Vagina (tissue), 2 donors: ENCODE measurements at regions not wholly inside any gene's neighbourhood (a gene's known extent, or its start where the extent isn't known, plus 50 kb on each side); places are given as distances from the start of the nearest gene placed in this dataset.

Source experiments
- DNase-seq, 2 donors: peaks; one replicate each; pipeline ENCODE4 v3.0.0-alpha.2; 2017; ENCODE audit errors: extremely low spot score in 2 of 2
- H3K27ac ChIP-seq: fragments of 200-600 bp; sonication (generic); one replicate; pipeline ENCODE4 v1.5.1; 2019
- H3K27me3 ChIP-seq: fragments of 200-600 bp; sonication (generic); one replicate; pipeline ENCODE4 v1.5.1; 2019
- H3K36me3 ChIP-seq, 2 donors: fragments of 200-600 bp; sonication (generic); one replicate each; pipeline ENCODE4 v1.5.1; 2017 to 2019
- H3K4me1 ChIP-seq: fragments of 200-600 bp; sonication (generic); one replicate; pipeline ENCODE4 v1.5.1; 2019
- H3K4me3 ChIP-seq, 2 donors: fragments of 200-600 bp; sonication (generic); 1 replicate in 1 of 2; 2 replicates in 1 of 2; pipeline ENCODE4 v1.5.1; 2016 to 2019
- H3K9me3 ChIP-seq: fragments of 200-600 bp; sonication (generic); one replicate; pipeline ENCODE4 v1.5.1; 2019
- POLR2A ChIP-seq, 2 donors: fragments of 450-650 bp; IDR thresholded peaks; one replicate each; pipeline ENCODE4 v1.6.1; 2017; ENCODE audit warnings: antibody characterized with exemption in 2 of 2, mild to moderate bottlenecking in 2 of 2, moderate library complexity in 2 of 2
- POLR2AphosphoS5 ChIP-seq, 2 donors: sonication (generic); formaldehyde crosslinking; IDR thresholded peaks; one replicate each; pipeline ENCODE4 v1.9.0; 2017; ENCODE audit warnings: antibody characterized with exemption in 2 of 2, mild to moderate bottlenecking in 2 of 2, low read depth in 1 of 2; ENCODE audit not compliant: insufficient read depth in 1 of 2
- intact Hi-C: fragments of 100-400 bp; cut with DNase I; formaldehyde crosslinking; loops from one replicate; pipeline ENCODE4 v1.15.1; 2023
- TF ChIP-seq, protein P1 (sequence below), 3 experiments: fragments of 450-650 bp in 2 of 3; fragments of 200-600 bp in 1 of 3; sonication (generic) in 1 of 3; IDR thresholded peaks; one replicate each; pipeline ENCODE4 v1.5.1; 2017 to 2019; ENCODE audit warnings: antibody characterized with exemption in 3 of 3, mild to moderate bottlenecking in 2 of 3, moderate library complexity in 2 of 3

DNA sequence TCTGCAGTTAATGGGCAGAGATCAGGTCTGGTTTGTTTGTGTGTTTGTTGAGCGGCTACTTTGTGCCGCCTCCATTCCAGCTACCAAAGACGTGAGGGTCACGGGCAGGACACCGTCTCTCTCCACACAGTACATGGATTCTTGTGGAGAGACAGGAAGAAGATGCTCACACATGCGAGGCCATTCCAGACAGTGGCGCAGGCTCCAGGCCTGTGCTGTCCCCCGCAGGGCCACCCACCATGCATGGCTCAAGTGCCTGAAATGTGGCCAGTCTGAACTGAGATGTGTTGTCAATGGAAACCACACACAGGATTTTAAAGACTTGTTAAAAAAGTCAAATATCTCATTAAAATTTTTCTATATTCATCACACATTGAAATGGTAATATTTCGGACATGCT is 848.3 kb downstream of the TBC1D22A start:
- Histone ChIP-seq H3K4me3 (no peak overlapping the region), H3K4me1 (no peaks in the 10 kb centered on the region), H3K36me3 (no peaks in the 10 kb centered on the region), H3K27me3 (no peaks in the 10 kb centered on the region), H3K27ac (no peak overlapping the region), H3K9me3 (no peaks in the 10 kb centered on the region)
- no peak for DNase-seq
- intact Hi-C loops: no loop called here
- TF ChIP-seq POLR2A (IDR thresholded peaks at IDR 0.05) (no peak), POLR2AphosphoS5 (IDR thresholded peaks at IDR 0.05; ENCODE audit: insufficient read depth in 1 of 2, low read depth in 1 of 2) (no peak)
- TF ChIP-seq, protein P1, sequence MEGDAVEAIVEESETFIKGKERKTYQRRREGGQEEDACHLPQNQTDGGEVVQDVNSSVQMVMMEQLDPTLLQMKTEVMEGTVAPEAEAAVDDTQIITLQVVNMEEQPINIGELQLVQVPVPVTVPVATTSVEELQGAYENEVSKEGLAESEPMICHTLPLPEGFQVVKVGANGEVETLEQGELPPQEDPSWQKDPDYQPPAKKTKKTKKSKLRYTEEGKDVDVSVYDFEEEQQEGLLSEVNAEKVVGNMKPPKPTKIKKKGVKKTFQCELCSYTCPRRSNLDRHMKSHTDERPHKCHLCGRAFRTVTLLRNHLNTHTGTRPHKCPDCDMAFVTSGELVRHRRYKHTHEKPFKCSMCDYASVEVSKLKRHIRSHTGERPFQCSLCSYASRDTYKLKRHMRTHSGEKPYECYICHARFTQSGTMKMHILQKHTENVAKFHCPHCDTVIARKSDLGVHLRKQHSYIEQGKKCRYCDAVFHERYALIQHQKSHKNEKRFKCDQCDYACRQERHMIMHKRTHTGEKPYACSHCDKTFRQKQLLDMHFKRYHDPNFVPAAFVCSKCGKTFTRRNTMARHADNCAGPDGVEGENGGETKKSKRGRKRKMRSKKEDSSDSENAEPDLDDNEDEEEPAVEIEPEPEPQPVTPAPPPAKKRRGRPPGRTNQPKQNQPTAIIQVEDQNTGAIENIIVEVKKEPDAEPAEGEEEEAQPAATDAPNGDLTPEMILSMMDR (IDR thresholded peaks at IDR 0.05): no peak

DNA sequence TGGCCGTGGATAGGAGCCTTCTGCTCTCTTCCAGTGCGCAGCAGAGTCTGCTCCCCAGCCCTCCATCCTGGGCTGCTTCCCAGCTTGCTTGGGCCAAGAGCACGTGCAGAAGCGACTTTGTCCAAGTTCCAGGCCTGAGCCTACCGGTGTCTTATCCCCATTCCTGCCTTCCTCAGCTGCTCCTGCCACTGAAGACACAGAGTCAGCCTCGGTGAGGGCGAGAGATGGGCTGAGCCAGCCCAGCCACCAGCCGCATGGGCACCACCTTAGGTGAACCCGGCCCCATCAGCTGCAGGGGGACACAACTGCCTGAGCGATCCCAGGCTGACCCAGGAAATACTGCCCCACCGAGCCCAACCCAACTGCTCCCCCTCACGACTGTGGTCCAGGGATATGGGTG is 847.8 kb downstream of the TBC1D22A start:
- Histone ChIP-seq H3K36me3 (no peaks in the 10 kb centered on the region), H3K27ac (no peak overlapping the region), H3K4me1 (no peaks in the 10 kb centered on the region), H3K4me3 (no peak overlapping the region), H3K27me3 (no peaks in the 10 kb centered on the region), H3K9me3 (no peaks in the 10 kb centered on the region)
- no peak for DNase-seq
- intact Hi-C loops: no loop called here
- TF ChIP-seq POLR2AphosphoS5 (IDR thresholded peaks at IDR 0.05; ENCODE audit: insufficient read depth in 1 of 2, low read depth in 1 of 2) (no peak), POLR2A (IDR thresholded peaks at IDR 0.05) (no peak)
- TF ChIP-seq, protein P1 (IDR thresholded peaks at IDR 0.05): no peak

GRCh38 chr22:47609653-47610052 is 847.2 kb downstream of the TBC1D22A start:
- DNase-seq: no peak
- H3K9me3 ChIP-seq: no peaks in the 10 kb centered on the region
- TF ChIP-seq POLR2A (IDR thresholded peaks at IDR 0.05) (no peak), POLR2AphosphoS5 (IDR thresholded peaks at IDR 0.05; ENCODE audit: insufficient read depth in 1 of 2, low read depth in 1 of 2) (no peak)
- TF ChIP-seq, protein P1 (IDR thresholded peaks at IDR 0.05): no peak
- intact Hi-C loops: no loop called here
- H3K27me3 ChIP-seq: no peaks in the 10 kb centered on the region
- H3K27ac ChIP-seq: no peak overlapping the region
- H3K4me3 ChIP-seq: no peak overlapping the region
- no peaks in the 10 kb centered on the region for H3K4me1 ChIP-seq
- no peaks in the 10 kb centered on the region for H3K36me3 ChIP-seq

GRCh38 chr22:47608421-47608820 is 846.0 kb downstream of the TBC1D22A start:
- DNase-seq: no peak
- Histone ChIP-seq H3K4me3 (no peak overlapping the region), H3K27ac (no peak overlapping the region), H3K36me3 (no peaks in the 10 kb centered on the region), H3K4me1 (no peaks in the 10 kb centered on the region), H3K27me3 (no peaks in the 10 kb centered on the region), H3K9me3 (no peaks in the 10 kb centered on the region)
- TF ChIP-seq, protein P1 (IDR thresholded peaks at IDR 0.05): no peak
- no peak for TF ChIP-seq POLR2A (IDR thresholded peaks at IDR 0.05)
- intact Hi-C loops: no loop called here

DNA sequence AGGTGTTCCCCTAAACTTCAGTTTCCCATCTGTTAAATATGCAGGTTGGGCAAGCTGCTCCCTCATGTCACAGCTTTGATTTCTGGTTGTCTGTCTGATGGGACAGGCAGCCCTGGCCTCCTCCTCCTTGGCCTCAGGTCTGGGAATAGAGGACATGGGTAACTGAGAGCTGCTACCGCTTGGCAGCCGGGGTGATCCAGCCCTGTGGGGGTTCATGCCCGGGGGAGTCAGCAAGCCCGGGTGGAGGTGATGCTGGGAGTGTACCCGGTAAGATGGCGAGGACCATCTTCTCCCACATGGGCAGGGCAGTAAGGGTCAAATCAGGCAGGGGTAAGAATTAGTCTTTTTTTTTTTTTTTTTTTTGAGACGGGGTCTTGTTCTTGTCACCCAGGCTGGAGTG is 845.0 kb downstream of the TBC1D22A start:
- Histone ChIP-seq H3K9me3 (no peaks in the 10 kb centered on the region), H3K36me3 (no peaks in the 10 kb centered on the region), H3K4me1 (no peaks in the 10 kb centered on the region), H3K27ac (no peak overlapping the region), H3K27me3 (no peaks in the 10 kb centered on the region), H3K4me3 (no peak overlapping the region)
- DNase-seq: no peak
- TF ChIP-seq, protein P1 (IDR thresholded peaks at IDR 0.05): no peak
- no peak for TF ChIP-seq POLR2A (IDR thresholded peaks at IDR 0.05)
- no peak for TF ChIP-seq POLR2AphosphoS5 (IDR thresholded peaks at IDR 0.05; ENCODE audit: insufficient read depth in 1 of 2, low read depth in 1 of 2)
- intact Hi-C loops: no loop called here
